Activated CD8-positive, alpha-beta memory T cell treated with anti-CD3 and anti-CD28 coated beads, Interleukin-2, amount 10 ng/mL, durations not matched to agents 7 days and 5 days (primary cell): ENCODE measurements at regions not wholly inside any gene's neighbourhood (a gene's known extent, or its start where the extent isn't known, plus 50 kb on each side); places are given as distances from the start of the nearest gene placed in this dataset.

Experiments used
- ATAC-seq: fragments of 150-1000 bp; cut with Tn5 transposase; one replicate; pipeline ENCODE4 v1.10.0; 2021; ENCODE audit warnings: moderate library complexity
- CTCF ChIA-PET: fragments of 350-600 bp; sonication (Branson Sonifier 250); formaldehyde crosslinking; loops from one replicate; lab custom pipeline; 2021; ENCODE audit warnings: antibody characterized with exemption; lab: Charles Lee
- DNase-seq: peaks from one replicate; pipeline ENCODE4 v3.0.0-alpha.2; 2020
- H3K27ac Mint-ChIP-seq: one replicate; pipeline ENCODE4 v1.8.0; 2021; ENCODE audit warnings: mild to moderate bottlenecking, mixed read lengths
- H3K27me3 Mint-ChIP-seq: one replicate; pipeline ENCODE4 v1.8.0; 2021; ENCODE audit warnings: mixed read lengths
- H3K36me3 Mint-ChIP-seq: one replicate; pipeline ENCODE4 v1.8.0; 2021; ENCODE audit warnings: mild to moderate bottlenecking, mixed read lengths
- H3K4me1 Mint-ChIP-seq: one replicate; pipeline ENCODE4 v1.8.0; 2021; ENCODE audit warnings: mixed read lengths
- H3K4me3 Mint-ChIP-seq: one replicate; pipeline ENCODE4 v1.8.0; 2021; ENCODE audit warnings: mild to moderate bottlenecking, moderate library complexity, mixed read lengths
- H3K9me3 Mint-ChIP-seq: one replicate; pipeline ENCODE4 v1.8.0; 2022; ENCODE audit warnings: low read depth, mixed read lengths

GRCh38 chr5:158644301-158644700 is 455.4 kb downstream of the EBF1 start:
- DNase-seq, result no peak
- H3K27me3 Mint-ChIP-seq, result peaks cover 2% of the 10 kb centered on the region
- H3K9me3 Mint-ChIP-seq, result no peaks in the 10 kb centered on the region
- ATAC-seq, result no peak
- no peak overlapping the region for H3K27ac Mint-ChIP-seq
- CTCF ChIA-PET, result no interaction called here
- H3K36me3 Mint-ChIP-seq, result no peaks in the 10 kb centered on the region
- no peak overlapping the region for H3K4me3 Mint-ChIP-seq
- H3K4me1 Mint-ChIP-seq, result no peaks in the 10 kb centered on the region

GRCh38 chr5:158643840-158644239 is 455.9 kb downstream of the EBF1 start:
- H3K4me3 Mint-ChIP-seq, result no peak overlapping the region
- CTCF ChIA-PET, result no interaction called here
- H3K4me1 Mint-ChIP-seq, result no peaks in the 10 kb centered on the region
- H3K27me3 Mint-ChIP-seq, result peaks cover 2% of the 10 kb centered on the region
- H3K36me3 Mint-ChIP-seq, result no peaks in the 10 kb centered on the region
- no peak for ATAC-seq
- no peaks in the 10 kb centered on the region for H3K9me3 Mint-ChIP-seq
- no peak overlapping the region for H3K27ac Mint-ChIP-seq
- no peak for DNase-seq

- CTCF ChIA-PET, result no interaction called here
- DNase-seq (no peak), ATAC-seq (no peak)
- H3K27ac Mint-ChIP-seq, result no peak overlapping the region
- peaks cover 2% of the 10 kb centered on the region for H3K27me3 Mint-ChIP-seq
- H3K36me3 Mint-ChIP-seq, result no peaks in the 10 kb centered on the region
- H3K4me1 Mint-ChIP-seq, result no peaks in the 10 kb centered on the region
- no peaks in the 10 kb centered on the region for H3K9me3 Mint-ChIP-seq
- no peak overlapping the region for H3K4me3 Mint-ChIP-seq
These were observed 456.8 kb downstream of the EBF1 start for GRCh38 chr5:158642879-158643278.

GRCh38 chr5:158641016-158641415 is 458.7 kb downstream of the EBF1 start:
- no peaks in the 10 kb centered on the region for H3K4me1 Mint-ChIP-seq
- H3K9me3 Mint-ChIP-seq, result no peaks in the 10 kb centered on the region
- no peak overlapping the region for H3K4me3 Mint-ChIP-seq
- CTCF ChIA-PET, result no interaction called here
- DNase-seq (no peak), ATAC-seq (no peak)
- no peak overlapping the region for H3K27ac Mint-ChIP-seq
- H3K27me3 Mint-ChIP-seq, result peaks cover 8% of the 10 kb centered on the region
- H3K36me3 Mint-ChIP-seq, result no peaks in the 10 kb centered on the region

- H3K27ac Mint-ChIP-seq, result no peak overlapping the region
- ATAC-seq (no peak), DNase-seq (no peak)
- H3K9me3 Mint-ChIP-seq, result no peaks in the 10 kb centered on the region
- CTCF ChIA-PET, result no interaction called here
- peaks cover 8% of the 10 kb centered on the region for H3K27me3 Mint-ChIP-seq
- H3K36me3 Mint-ChIP-seq, result no peaks in the 10 kb centered on the region
- no peaks in the 10 kb centered on the region for H3K4me1 Mint-ChIP-seq
- no peak overlapping the region for H3K4me3 Mint-ChIP-seq
These were observed 459.1 kb downstream of the EBF1 start for GRCh38 chr5:158640593-158640980.

- CTCF ChIA-PET, result no interaction called here
- no peaks in the 10 kb centered on the region for H3K36me3 Mint-ChIP-seq
- peaks cover 8% of the 10 kb centered on the region for H3K27me3 Mint-ChIP-seq
- no peak for ATAC-seq
- H3K4me1 Mint-ChIP-seq, result no peaks in the 10 kb centered on the region
- H3K27ac Mint-ChIP-seq, result no peak overlapping the region
- no peaks in the 10 kb centered on the region for H3K9me3 Mint-ChIP-seq
- DNase-seq, result no peak
- no peak overlapping the region for H3K4me3 Mint-ChIP-seq
These were observed 459.7 kb downstream of the EBF1 start for GRCh38 chr5:158639881-158640592.

- H3K9me3 Mint-ChIP-seq, result no peaks in the 10 kb centered on the region
- ATAC-seq, result no peak
- CTCF ChIA-PET, result no interaction called here
These were observed 461.3 kb downstream of the EBF1 start for GRCh38 chr5:158638396-158638795.

GRCh38 chr5:158637039-158637438 is 462.7 kb downstream of the EBF1 start:
- H3K9me3 Mint-ChIP-seq, result no peaks in the 10 kb centered on the region
- peaks cover 8% of the 10 kb centered on the region for H3K27me3 Mint-ChIP-seq
- H3K27ac Mint-ChIP-seq, result no peak overlapping the region
- DNase-seq (no peak), ATAC-seq (no peak)
- no peaks in the 10 kb centered on the region for H3K4me1 Mint-ChIP-seq
- CTCF ChIA-PET, result interaction anchor here (0.6 to 1.0 kb wide), 2 partner anchors 26 to 470 kb away, joined by 3 read pairs; no protein-coding TSS in a partner anchor
- H3K4me3 Mint-ChIP-seq, result no peak overlapping the region
- no peaks in the 10 kb centered on the region for H3K36me3 Mint-ChIP-seq

More at GRCh38 chr5:158638396-158638795, 461.3 kb downstream of the EBF1 start:
- no peak overlapping the region for H3K27ac Mint-ChIP-seq
- peaks cover 8% of the 10 kb centered on the region for H3K27me3 Mint-ChIP-seq
- no peak overlapping the region for H3K4me3 Mint-ChIP-seq
- H3K36me3 Mint-ChIP-seq, result no peaks in the 10 kb centered on the region
- H3K4me1 Mint-ChIP-seq, result no peaks in the 10 kb centered on the region
- DNase-seq, result no peak

- ATAC-seq (no peak), DNase-seq (no peak)
- Mint-ChIP-seq H3K4me3 (no peak overlapping the region), H3K27ac (no peak overlapping the region), H3K9me3 (no peaks in the 10 kb centered on the region), H3K27me3 (peaks cover 6% of the 10 kb centered on the region), H3K36me3 (no peaks in the 10 kb centered on the region), H3K4me1 (no peaks in the 10 kb centered on the region)
- CTCF ChIA-PET, result no interaction called here
These were observed 464.2 kb downstream of the EBF1 start for GRCh38 chr5:158635565-158635964.

- no peak overlapping the region for H3K4me3 Mint-ChIP-seq
- no peaks in the 10 kb centered on the region for H3K9me3 Mint-ChIP-seq
- DNase-seq (no peak), ATAC-seq (no peak)
- CTCF ChIA-PET, result no interaction called here
- H3K36me3 Mint-ChIP-seq, result no peaks in the 10 kb centered on the region
- H3K27ac Mint-ChIP-seq, result no peak overlapping the region
- no peaks in the 10 kb centered on the region for H3K4me1 Mint-ChIP-seq
- peaks cover 6% of the 10 kb centered on the region for H3K27me3 Mint-ChIP-seq
These were observed 465.0 kb downstream of the EBF1 start for GRCh38 chr5:158634714-158635113.

GRCh38 chr5:158629591-158630312 is 470.0 kb downstream of the EBF1 start:
- no peaks in the 10 kb centered on the region for H3K4me1 Mint-ChIP-seq
- H3K27ac Mint-ChIP-seq, result no peak overlapping the region
- no peak overlapping the region for H3K4me3 Mint-ChIP-seq
- CTCF ChIA-PET, result interaction anchor here (1.1 kb wide), 1 partner anchor 66 kb away, joined by 3 read pairs; no protein-coding TSS in a partner anchor
- no peak for DNase-seq
- H3K9me3 Mint-ChIP-seq, result no peaks in the 10 kb centered on the region
- H3K36me3 Mint-ChIP-seq, result no peaks in the 10 kb centered on the region
- H3K27me3 Mint-ChIP-seq, result no peaks in the 10 kb centered on the region
- ATAC-seq, result no peak

GRCh38 chr5:158626718-158627117 is 473.0 kb downstream of the EBF1 start:
- CTCF ChIA-PET, result no interaction called here
- no peak overlapping the region for H3K4me3 Mint-ChIP-seq
- ATAC-seq, result no peak

GRCh38 chr5:158623971-158624370 is 475.7 kb downstream of the EBF1 start:
- no peaks in the 10 kb centered on the region for H3K9me3 Mint-ChIP-seq
- no peak overlapping the region for H3K27ac Mint-ChIP-seq
- no peak overlapping the region for H3K4me3 Mint-ChIP-seq
- ATAC-seq, result no peak
- no peak for DNase-seq
- H3K27me3 Mint-ChIP-seq, result no peaks in the 10 kb centered on the region
- CTCF ChIA-PET, result no interaction called here
- no peaks in the 10 kb centered on the region for H3K36me3 Mint-ChIP-seq
- no peaks in the 10 kb centered on the region for H3K4me1 Mint-ChIP-seq

More at GRCh38 chr5:158626718-158627117, 473.0 kb downstream of the EBF1 start:
- H3K27me3 Mint-ChIP-seq, result no peaks in the 10 kb centered on the region
- H3K36me3 Mint-ChIP-seq, result no peaks in the 10 kb centered on the region
- no peak for DNase-seq
- no peak overlapping the region for H3K27ac Mint-ChIP-seq
- H3K4me1 Mint-ChIP-seq, result no peaks in the 10 kb centered on the region
- H3K9me3 Mint-ChIP-seq, result no peaks in the 10 kb centered on the region

GRCh38 chr5:158621391-158621790 is 478.3 kb downstream of the EBF1 start:
- H3K4me3 Mint-ChIP-seq, result no peak overlapping the region
- CTCF ChIA-PET, result no interaction called here
- no peak overlapping the region for H3K27ac Mint-ChIP-seq
- no peaks in the 10 kb centered on the region for H3K36me3 Mint-ChIP-seq
- no peaks in the 10 kb centered on the region for H3K27me3 Mint-ChIP-seq
- no peaks in the 10 kb centered on the region for H3K4me1 Mint-ChIP-seq
- no peak for ATAC-seq
- H3K9me3 Mint-ChIP-seq, result no peaks in the 10 kb centered on the region
- DNase-seq, result no peak
